Activated T-cell treated with anti-CD3 and anti-CD28 coated beads for 48 hours (primary cell): ENCODE measurements at regions not wholly inside any gene's neighbourhood (a gene's known extent, or its start where the extent isn't known, plus 50 kb on each side); places are given as distances from the start of the nearest gene placed in this dataset.

Experiments
- DNase-seq: peaks from one replicate; pipeline ENCODE4 v3.0.0-alpha.2; 2020; ENCODE audit warnings: low read depth

DNA sequence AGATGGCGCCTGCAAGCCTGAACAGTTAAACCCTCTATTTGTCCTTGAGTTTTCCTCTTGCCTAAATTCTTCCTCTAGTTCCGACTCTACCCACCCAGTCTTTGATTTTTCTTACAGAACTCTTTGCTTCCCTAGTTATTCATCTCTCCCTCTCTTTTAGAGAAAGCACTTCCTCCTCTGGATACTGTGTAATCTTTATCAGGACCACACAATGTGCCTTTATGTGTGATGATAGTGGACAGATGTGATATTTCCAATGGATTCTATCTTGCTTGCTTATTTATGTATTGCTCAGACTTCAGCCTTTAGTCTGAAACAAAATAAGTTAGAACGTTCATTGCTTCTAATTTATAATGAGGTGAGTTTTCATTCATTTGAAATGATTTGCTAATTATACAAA lies 79.5 kb upstream of the CAV2 start:
- no peak for DNase-seq

GRCh38 chr7:116421298-116421697 lies 78.2 kb upstream of the CAV2 start:
- DNase-seq: no peak

DNA sequence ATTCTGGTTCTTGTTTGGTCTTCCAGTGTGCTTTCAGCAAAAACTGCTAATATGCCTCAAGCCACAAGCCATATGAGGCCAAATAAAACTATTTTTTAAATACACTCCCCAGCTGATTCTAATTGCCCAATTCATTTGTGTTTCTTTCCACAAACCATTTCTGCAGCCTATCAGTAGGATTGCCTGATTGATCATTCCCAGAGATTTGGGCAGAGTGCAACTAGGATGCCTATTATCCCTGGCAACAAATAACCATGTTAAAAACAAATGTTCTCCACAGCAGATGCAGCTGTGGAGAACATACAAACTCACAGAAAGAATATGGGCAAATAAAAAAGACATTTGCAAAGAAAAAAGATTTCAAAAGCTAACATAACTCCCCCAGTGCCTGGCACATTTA lies 76.9 kb upstream of the CAV2 start:
- DNase-seq: no peak

- DNase-seq: no peak
These were observed 76.0 kb upstream of the CAV2 start for GRCh38 chr7:116423499-116423898.

GRCh38 chr7:116425647-116426209 lies 73.8 kb upstream of the CAV2 start:
- DNase-seq: no peak

GRCh38 chr7:116426428-116427156 lies 72.9 kb upstream of the CAV2 start:
- no peak for DNase-seq

GRCh38 chr7:116429986-116430619 lies 69.4 kb upstream of the CAV2 start:
- no peak for DNase-seq

- no peak for DNase-seq
These were observed 67.6 kb upstream of the CAV2 start for GRCh38 chr7:116431787-116432526.

- no peak for DNase-seq
These were observed 67.0 kb upstream of the CAV2 start for GRCh38 chr7:116432527-116432916.

GRCh38 chr7:116433246-116433645 lies 66.3 kb upstream of the CAV2 start:
- DNase-seq: no peak

GRCh38 chr7:116434820-116435341 lies 64.7 kb upstream of the CAV2 start:
- DNase-seq: no peak

DNA sequence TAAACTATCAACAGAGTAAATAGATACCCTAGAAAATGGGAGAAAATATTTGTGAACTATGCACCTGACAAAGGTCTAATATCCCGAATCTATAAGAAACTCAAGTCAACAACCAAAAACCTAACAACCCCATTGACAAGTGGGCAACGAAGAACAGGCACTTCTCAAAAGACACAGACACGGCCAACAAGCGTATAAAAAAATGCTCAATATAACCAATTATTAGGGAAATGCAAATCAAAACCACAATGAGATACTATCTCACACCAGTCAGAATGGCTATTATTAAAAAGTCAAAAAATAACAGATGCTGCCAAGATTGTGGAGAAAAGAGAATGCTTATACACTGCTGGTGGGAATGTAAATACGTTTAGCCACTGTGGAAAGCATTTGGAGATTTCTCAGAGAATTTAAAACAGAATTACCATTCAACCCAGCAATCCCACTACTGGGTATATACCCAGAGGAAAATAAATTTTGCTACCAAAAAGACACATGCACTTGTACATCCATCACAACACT lies 63.2 kb upstream of the CAV2 start:
- no peak for DNase-seq

DNA sequence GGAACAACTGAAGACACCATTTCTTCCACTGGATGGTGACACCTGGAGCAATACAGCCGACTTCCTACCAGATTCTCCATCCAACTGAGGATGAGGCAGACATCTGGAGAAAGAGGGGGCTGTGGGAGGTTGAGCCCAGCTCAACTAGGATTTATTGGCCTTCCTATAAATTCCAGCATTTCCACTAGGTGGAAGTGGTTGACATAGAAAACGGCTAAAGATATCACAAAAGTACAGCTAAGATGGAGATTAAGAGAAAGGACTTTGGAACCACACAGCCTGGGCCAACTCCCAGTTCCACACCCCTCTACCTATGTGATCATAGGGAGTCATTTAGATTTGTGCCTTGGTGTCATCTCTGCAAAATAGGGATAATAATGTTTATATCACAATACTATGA lies 61.3 kb upstream of the CAV2 start:
- no peak for DNase-seq

DNA sequence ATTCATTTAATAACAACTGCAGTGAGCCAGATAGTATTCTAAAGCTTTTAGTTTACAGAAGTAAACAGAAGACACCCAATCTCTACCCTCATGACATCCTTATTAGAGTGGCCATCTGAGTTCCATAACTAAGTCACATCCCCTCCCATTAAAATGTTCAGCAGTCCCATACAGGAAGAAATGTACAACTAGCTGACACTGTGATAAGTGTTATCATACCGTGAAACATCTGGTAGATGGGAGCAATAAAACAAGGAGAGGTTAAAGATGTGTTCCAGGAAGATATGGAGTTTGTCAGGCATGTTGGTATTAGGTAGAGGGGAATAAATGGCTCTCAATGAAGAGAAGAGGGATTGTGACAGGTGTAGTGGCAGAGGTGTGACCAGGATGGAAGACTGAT lies 60.5 kb upstream of the CAV2 start:
- no peak for DNase-seq

DNA sequence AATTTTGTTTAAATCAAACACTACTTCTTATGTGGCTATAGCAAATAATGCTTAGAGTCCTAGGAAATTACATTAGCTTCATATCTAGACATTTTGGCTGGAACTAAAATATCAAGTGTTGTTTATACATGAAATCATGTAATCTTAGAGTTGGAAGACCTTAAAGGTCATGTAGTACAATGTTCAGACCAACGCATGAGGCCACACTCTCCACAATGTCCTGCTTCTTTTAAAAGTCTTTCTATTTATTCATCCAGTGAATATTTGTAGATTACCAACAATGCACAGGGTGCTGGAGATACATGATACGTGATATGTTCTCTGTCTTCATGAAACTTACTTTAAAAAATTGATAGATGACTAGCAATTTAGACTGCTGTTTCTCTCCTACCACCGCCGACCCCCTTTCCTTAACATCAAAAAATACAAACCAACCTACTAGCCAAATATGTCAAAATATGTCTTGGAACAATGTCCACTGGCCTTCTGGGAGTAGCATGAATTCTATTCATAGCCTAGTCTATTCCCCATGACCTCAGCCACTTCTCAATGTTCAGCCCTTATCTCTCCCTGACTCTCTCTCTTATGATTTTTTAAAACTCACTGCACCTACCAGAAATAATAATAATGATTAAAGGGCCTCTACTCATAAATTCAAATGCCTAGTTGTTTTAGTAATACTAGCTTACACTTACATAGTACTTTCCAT lies 59.5 kb upstream of the CAV2 start:
- no peak for DNase-seq

- no peak for DNase-seq
These were observed 58.0 kb upstream of the CAV2 start for GRCh38 chr7:116441534-116441933.

DNA sequence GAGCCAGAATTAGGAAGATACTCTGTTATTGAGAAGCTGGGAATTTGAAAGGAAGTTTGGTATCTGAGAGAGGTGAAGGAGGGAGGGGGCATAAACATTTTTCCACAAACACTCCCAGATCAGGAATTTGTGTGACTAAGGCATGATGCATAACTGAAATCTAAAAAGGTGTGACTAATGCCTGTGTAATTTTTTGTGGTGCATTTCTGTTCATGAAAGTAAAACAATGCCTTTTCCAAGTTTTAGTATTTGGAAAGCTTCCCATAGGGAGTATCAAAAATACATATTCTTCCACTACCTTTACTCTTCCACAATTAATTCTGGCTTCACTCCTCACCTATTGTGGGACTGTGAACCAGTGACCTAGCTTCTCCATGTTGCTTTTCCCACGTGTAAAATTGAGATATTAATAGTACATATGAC lies 56.4 kb upstream of the CAV2 start:
- no peak for DNase-seq

GRCh38 chr7:116443646-116444045 lies 55.9 kb upstream of the CAV2 start:
- DNase-seq: no peak

- no peak for DNase-seq
These were observed 53.9 kb upstream of the CAV2 start for GRCh38 chr7:116445447-116446211.

- no peak for DNase-seq
These were observed 53.2 kb upstream of the CAV2 start for GRCh38 chr7:116446212-116446855.

- no peak for DNase-seq
These were observed 52.1 kb upstream of the CAV2 start for GRCh38 chr7:116447436-116447835.
